EH (cell line): ENCODE measurements at regions not wholly inside any gene's neighbourhood (a gene's known extent, or its start where the extent isn't known, plus 50 kb on each side); places are given as distances from the start of the nearest gene placed in this dataset.
"Not testable (repeated sequence)": the region's sequence is repeated elsewhere in the genome, so short reads cannot be mapped to it uniquely, and the experiment has no call there.

ENCODE experiments used
- DNase-seq: peaks from one replicate; pipeline ENCODE4 v3.0.0-alpha.2; 2015; ENCODE audit warnings: low read depth

GRCh38 chr7:136530831-136531230, 337.6 kb upstream of the CHRM2 start:
- DNase-seq = no peak

GRCh38 chr7:136528329-136528728, 340.1 kb upstream of the CHRM2 start:
- DNase-seq = peak; percentile 91

- DNase-seq = no peak
Observed at GRCh38 chr7:136527554-136527953, 340.9 kb upstream of the CHRM2 start.

- DNase-seq = no peak
Observed at GRCh38 chr7:136526408-136527105, 341.9 kb upstream of the CHRM2 start.

GRCh38 chr7:136523571-136523970, 344.9 kb upstream of the CHRM2 start:
- peak; percentile 73 for DNase-seq

- no peak for DNase-seq
Observed at GRCh38 chr7:136517971-136518370, 350.5 kb upstream of the CHRM2 start.

- no peak for DNase-seq
Observed at GRCh38 chr7:136514776-136515175, 353.7 kb upstream of the CHRM2 start.

GRCh38 chr7:136513744-136514143, 354.7 kb upstream of the CHRM2 start:
- DNase-seq = no peak

GRCh38 chr7:136509466-136509865, 359.0 kb upstream of the CHRM2 start:
- no peak for DNase-seq

GRCh38 chr7:136502162-136502561, 366.3 kb upstream of the CHRM2 start:
- DNase-seq = peak; percentile 3

GRCh38 chr7:136501151-136501550, 367.3 kb upstream of the CHRM2 start:
- no peak for DNase-seq

- no peak for DNase-seq
Observed at GRCh38 chr7:136496551-136496950, 371.9 kb upstream of the CHRM2 start.

- no peak for DNase-seq
Observed at GRCh38 chr7:136495081-136495480, 373.4 kb upstream of the CHRM2 start.

- no peak for DNase-seq
Observed at GRCh38 chr7:136492366-136492765, 376.1 kb upstream of the CHRM2 start.

- DNase-seq = no peak
Observed at GRCh38 chr7:136489808-136490207, 378.6 kb upstream of the CHRM2 start.

GRCh38 chr7:136480901-136481300, 387.6 kb upstream of the CHRM2 start:
- no peak for DNase-seq

- no peak for DNase-seq
Observed at GRCh38 chr7:136479922-136480321, 388.5 kb upstream of the CHRM2 start.

- DNase-seq = no peak
Observed at GRCh38 chr7:136470179-136470578, 398.3 kb upstream of the CHRM2 start.

- DNase-seq = no peak
Observed at GRCh38 chr7:136452949-136453348, 415.5 kb upstream of the CHRM2 start.

- DNase-seq = no peak
Observed at GRCh38 chr7:136446751-136447150, 421.7 kb upstream of the CHRM2 start.

GRCh38 chr7:136441835-136442234, 426.6 kb upstream of the CHRM2 start:
- DNase-seq = no peak

GRCh38 chr7:136431736-136432135, 436.7 kb upstream of the CHRM2 start:
- DNase-seq = not testable (repeated sequence)

GRCh38 chr7:136424058-136424457, 444.4 kb upstream of the CHRM2 start:
- no peak for DNase-seq

- DNase-seq = not testable (repeated sequence)
Observed at GRCh38 chr7:136419740-136420139, 442.6 kb upstream of the MTPN start.
